NCI-H1436 (cell line): ENCODE measurements at regions not wholly inside any gene's neighbourhood (a gene's known extent, or its start where the extent isn't known, plus 50 kb on each side); places are given as distances from the start of the nearest gene placed in this dataset.
"Not testable (repeated sequence)": the region's sequence is repeated elsewhere in the genome, so short reads cannot be mapped to it uniquely, and the experiment has no call there.

ENCODE experiments used
- DNase-seq: peaks from one replicate; lab custom pipeline; 2025; lab: John Stamatoyannopoulos, UW

GRCh38 chr17:14547556-14547955, 246.7 kb downstream of the HS3ST3B1 start:
- no peak for DNase-seq

GRCh38 chr17:14547016-14547415, 246.1 kb downstream of the HS3ST3B1 start:
- DNase-seq = no peak

GRCh38 chr17:14545156-14545906, 244.4 kb downstream of the HS3ST3B1 start:
- no peak for DNase-seq

GRCh38 chr17:14541714-14542113, 240.8 kb downstream of the HS3ST3B1 start:
- no peak for DNase-seq

- DNase-seq = no peak
Measured at GRCh38 chr17:14539801-14540200, 238.9 kb downstream of the HS3ST3B1 start.

- DNase-seq = not testable (repeated sequence)
Measured at GRCh38 chr17:14532242-14532641, 231.4 kb downstream of the HS3ST3B1 start.

- no peak for DNase-seq
Measured at GRCh38 chr17:14525551-14526455, 224.9 kb downstream of the HS3ST3B1 start.

- DNase-seq = no peak
Measured at GRCh38 chr17:14522795-14523387, 222.0 kb downstream of the HS3ST3B1 start.

GRCh38 chr17:14518919-14519318, 218.0 kb downstream of the HS3ST3B1 start:
- not testable (repeated sequence) for DNase-seq

- no peak for DNase-seq
Measured at GRCh38 chr17:14514973-14515372, 214.1 kb downstream of the HS3ST3B1 start.

GRCh38 chr17:14513835-14514234, 213.0 kb downstream of the HS3ST3B1 start:
- no peak for DNase-seq

GRCh38 chr17:14510136-14510535, 209.3 kb downstream of the HS3ST3B1 start:
- no peak for DNase-seq

- DNase-seq = no peak
Measured at GRCh38 chr17:14508156-14508555, 207.3 kb downstream of the HS3ST3B1 start.

- no peak for DNase-seq
Measured at GRCh38 chr17:14506364-14506763, 205.5 kb downstream of the HS3ST3B1 start.

GRCh38 chr17:14505606-14506005, 204.7 kb downstream of the HS3ST3B1 start:
- DNase-seq = no peak

- no peak for DNase-seq
Measured at GRCh38 chr17:14499976-14500375, 199.1 kb downstream of the HS3ST3B1 start.

GRCh38 chr17:14498812-14499211, 197.9 kb downstream of the HS3ST3B1 start:
- DNase-seq = no peak

GRCh38 chr17:14494161-14494560, 193.3 kb downstream of the HS3ST3B1 start:
- no peak for DNase-seq

GRCh38 chr17:14489986-14490385, 189.1 kb downstream of the HS3ST3B1 start:
- no peak for DNase-seq

GRCh38 chr17:14488958-14489550, 188.2 kb downstream of the HS3ST3B1 start:
- DNase-seq = no peak

- DNase-seq = no peak
Measured at GRCh38 chr17:14487068-14487467, 186.2 kb downstream of the HS3ST3B1 start.

GRCh38 chr17:14482715-14483114, 181.8 kb downstream of the HS3ST3B1 start:
- DNase-seq = no peak
